ENCODE measurements at regions not wholly inside any gene's neighbourhood (a gene's known extent, or its start where the extent isn't known, plus 50 kb on each side); places are given as distances from the start of the nearest gene placed in this dataset.

GRCh38 chrX:122835886-122836285 is 348.2 kb upstream of the GRIA3 start:
- TF ChIP-seq CTCF (IDR thresholded peaks at IDR 0.05; ENCODE audit: low read length) (no peak), EZH2 (optimal IDR thresholded peaks at IDR 0.05; ENCODE audit: low read depth, low read length) (no peak), EZH2phosphoT487 (IDR thresholded peaks at IDR 0.05; ENCODE audit: low read length) (no peak)
